ENCODE measurements at regions not wholly inside any gene's neighbourhood (a gene's known extent, or its start where the extent isn't known, plus 50 kb on each side); places are given as distances from the start of the nearest gene placed in this dataset.

- no peak for DNase-seq (ENCODE audit: extremely low spot score)
- 71% methylated on average over 2 of the region's 2 CpGs for WGBS
- Histone ChIP-seq H3K36me3 (ENCODE audit: insufficient read depth) (no peaks in the 10 kb centered on the region), H3K27ac (ENCODE audit: low read depth) (no peak overlapping the region), H3K4me3 (ENCODE audit: low read depth, low read length) (no peak overlapping the region), H3K4me1 (ENCODE audit: insufficient read depth) (no peaks in the 10 kb centered on the region)
These were observed 246.9 kb upstream of the DACH1 start for GRCh38 chr13:72113931-72114330.

DNA sequence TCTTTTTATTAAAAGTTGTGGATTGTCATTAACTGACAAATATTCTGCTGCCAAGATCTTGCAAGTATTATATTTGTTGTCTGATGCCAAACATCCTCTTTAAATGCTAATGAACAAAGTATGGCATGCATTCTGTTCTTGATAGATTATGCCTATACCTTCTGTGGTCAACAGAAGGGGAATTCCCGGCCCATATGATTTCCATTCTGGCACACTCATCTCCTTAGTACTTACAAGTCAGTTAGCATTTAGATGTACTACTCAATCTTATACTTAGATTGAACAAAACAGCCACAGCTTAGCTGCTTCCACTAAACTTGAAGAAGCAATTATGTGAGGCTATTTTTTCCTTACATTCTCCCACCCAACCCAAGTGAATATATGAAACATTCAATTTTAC is 246.1 kb upstream of the DACH1 start:
- WGBS, result 88% methylated on average over 1 of the region's 1 CpG
- no peak for DNase-seq (ENCODE audit: extremely low spot score)
- H3K4me3 ChIP-seq (ENCODE audit: low read depth, low read length), result no peak overlapping the region
- H3K4me1 ChIP-seq (ENCODE audit: insufficient read depth), result no peaks in the 10 kb centered on the region
- no peaks in the 10 kb centered on the region for H3K36me3 ChIP-seq (ENCODE audit: insufficient read depth)
- no peak overlapping the region for H3K27ac ChIP-seq (ENCODE audit: low read depth)

- Histone ChIP-seq H3K27ac (ENCODE audit: low read depth) (no peak overlapping the region), H3K4me1 (ENCODE audit: insufficient read depth) (no peaks in the 10 kb centered on the region), H3K36me3 (ENCODE audit: insufficient read depth) (no peaks in the 10 kb centered on the region), H3K4me3 (ENCODE audit: low read depth, low read length) (no peak overlapping the region)
- 89% methylated on average over 2 of the region's 2 CpGs for WGBS
- DNase-seq (ENCODE audit: extremely low spot score), result no peak
These were observed 245.2 kb upstream of the DACH1 start for GRCh38 chr13:72112216-72112615.

DNA sequence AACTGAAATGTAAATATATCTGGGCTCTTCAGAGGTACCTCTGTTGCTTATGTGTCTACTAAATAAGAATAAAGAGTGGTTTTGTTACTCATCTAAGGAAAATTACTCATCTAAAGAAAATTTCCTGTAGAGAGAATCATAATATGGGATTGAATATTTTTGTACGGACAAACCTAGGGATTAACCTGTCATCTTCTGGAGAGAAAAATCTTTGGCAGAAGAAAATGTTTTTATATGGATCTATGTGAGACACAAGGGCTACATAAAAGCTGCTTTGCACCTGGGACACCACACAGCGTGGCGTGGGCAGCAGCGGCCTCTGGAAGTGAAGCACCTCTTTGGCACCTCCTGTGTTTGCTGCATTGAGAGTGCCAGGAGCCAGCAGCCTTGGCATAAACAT is 242.9 kb upstream of the DACH1 start:
- no peaks in the 10 kb centered on the region for H3K4me1 ChIP-seq (ENCODE audit: insufficient read depth)
- H3K27ac ChIP-seq (ENCODE audit: low read depth), result no peak overlapping the region
- H3K4me3 ChIP-seq (ENCODE audit: low read depth, low read length), result no peak overlapping the region
- DNase-seq (ENCODE audit: extremely low spot score), result no peak
- H3K36me3 ChIP-seq (ENCODE audit: insufficient read depth), result no peaks in the 10 kb centered on the region
- WGBS, result 71% methylated on average over 4 of the region's 4 CpGs

- DNase-seq (ENCODE audit: extremely low spot score), result no peak
- Histone ChIP-seq H3K4me1 (ENCODE audit: insufficient read depth) (no peaks in the 10 kb centered on the region), H3K36me3 (ENCODE audit: insufficient read depth) (no peaks in the 10 kb centered on the region), H3K27ac (ENCODE audit: low read depth) (no peak overlapping the region), H3K4me3 (ENCODE audit: low read depth, low read length) (no peak overlapping the region)
- 86% methylated on average over 1 of the region's 1 CpG for WGBS
These were observed 237.7 kb upstream of the DACH1 start for GRCh38 chr13:72104656-72105180.

- Histone ChIP-seq H3K4me1 (ENCODE audit: insufficient read depth) (no peaks in the 10 kb centered on the region), H3K4me3 (ENCODE audit: low read depth, low read length) (no peak overlapping the region), H3K36me3 (ENCODE audit: insufficient read depth) (no peaks in the 10 kb centered on the region), H3K27ac (ENCODE audit: low read depth) (no peak overlapping the region)
- WGBS, result 73% methylated on average over 3 of the region's 3 CpGs
- DNase-seq (ENCODE audit: extremely low spot score), result no peak
These were observed 234.9 kb upstream of the DACH1 start for GRCh38 chr13:72101768-72102400.

DNA sequence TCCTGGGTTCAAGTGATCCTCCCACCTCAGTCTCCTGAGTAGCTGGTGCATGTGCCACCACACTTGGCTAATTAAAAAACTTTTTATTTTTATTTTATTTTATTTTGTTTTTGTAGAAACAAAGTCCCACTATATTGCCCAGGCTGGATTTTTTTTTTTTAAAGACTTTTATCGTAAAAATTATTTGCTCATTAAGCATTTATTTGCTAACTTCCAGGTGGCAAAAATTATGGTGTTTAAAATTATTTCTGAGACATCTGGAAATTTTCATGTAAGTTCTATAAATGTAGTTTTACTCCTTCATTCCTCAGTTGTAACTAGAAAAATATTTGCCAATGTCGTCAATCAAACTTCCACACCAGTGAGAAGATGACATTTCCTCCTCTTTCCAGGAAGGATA is 233.3 kb upstream of the DACH1 start:
- WGBS, result 49% methylated on average over 2 of the region's 2 CpGs
- no peak overlapping the region for H3K27ac ChIP-seq (ENCODE audit: low read depth)
- no peaks in the 10 kb centered on the region for H3K4me1 ChIP-seq (ENCODE audit: insufficient read depth)
- H3K36me3 ChIP-seq (ENCODE audit: insufficient read depth), result no peaks in the 10 kb centered on the region
- no peak for DNase-seq (ENCODE audit: extremely low spot score)
- no peak overlapping the region for H3K4me3 ChIP-seq (ENCODE audit: low read depth, low read length)

DNA sequence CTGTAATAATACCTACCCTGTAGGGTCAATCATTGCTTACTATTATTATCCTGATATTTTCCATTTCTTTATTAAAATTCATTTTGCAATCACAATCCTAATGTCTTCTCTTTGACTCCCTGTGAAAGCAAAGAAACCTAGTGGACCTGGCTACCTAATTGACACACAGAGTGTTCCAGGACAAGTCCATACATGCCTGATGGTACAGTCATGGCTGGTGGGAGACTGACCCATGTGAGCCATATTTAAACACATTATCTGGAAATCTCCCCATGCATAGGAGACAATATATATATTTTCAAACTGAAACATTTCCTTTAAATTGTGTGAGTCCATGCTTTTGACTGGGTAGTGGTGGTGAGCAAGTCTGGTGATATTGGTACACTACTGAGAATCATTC is 230.6 kb upstream of the DACH1 start:
- Histone ChIP-seq H3K4me3 (ENCODE audit: low read depth, low read length) (no peak overlapping the region), H3K36me3 (ENCODE audit: insufficient read depth) (no peaks in the 10 kb centered on the region), H3K27ac (ENCODE audit: low read depth) (no peak overlapping the region), H3K4me1 (ENCODE audit: insufficient read depth) (no peaks in the 10 kb centered on the region)
- DNase-seq (ENCODE audit: extremely low spot score), result no peak

- H3K4me3 ChIP-seq (ENCODE audit: low read depth, low read length), result no peak overlapping the region
- H3K27ac ChIP-seq (ENCODE audit: low read depth), result no peak overlapping the region
- DNase-seq (ENCODE audit: extremely low spot score), result no peak
- 93% methylated on average over 2 of the region's 2 CpGs for WGBS
- H3K4me1 ChIP-seq (ENCODE audit: insufficient read depth), result no peaks in the 10 kb centered on the region
- H3K36me3 ChIP-seq (ENCODE audit: insufficient read depth), result no peaks in the 10 kb centered on the region
These were observed 226.3 kb upstream of the DACH1 start for GRCh38 chr13:72093262-72093661.

GRCh38 chr13:72074663-72075062 is 207.7 kb upstream of the DACH1 start:
- H3K4me1 ChIP-seq (ENCODE audit: insufficient read depth), result no peaks in the 10 kb centered on the region
- H3K36me3 ChIP-seq (ENCODE audit: insufficient read depth), result no peaks in the 10 kb centered on the region
- H3K27ac ChIP-seq (ENCODE audit: low read depth), result no peak overlapping the region
- DNase-seq (ENCODE audit: extremely low spot score), result no peak
- H3K4me3 ChIP-seq (ENCODE audit: low read depth, low read length), result no peak overlapping the region
- WGBS, result 54% methylated on average over 3 of the region's 3 CpGs

DNA sequence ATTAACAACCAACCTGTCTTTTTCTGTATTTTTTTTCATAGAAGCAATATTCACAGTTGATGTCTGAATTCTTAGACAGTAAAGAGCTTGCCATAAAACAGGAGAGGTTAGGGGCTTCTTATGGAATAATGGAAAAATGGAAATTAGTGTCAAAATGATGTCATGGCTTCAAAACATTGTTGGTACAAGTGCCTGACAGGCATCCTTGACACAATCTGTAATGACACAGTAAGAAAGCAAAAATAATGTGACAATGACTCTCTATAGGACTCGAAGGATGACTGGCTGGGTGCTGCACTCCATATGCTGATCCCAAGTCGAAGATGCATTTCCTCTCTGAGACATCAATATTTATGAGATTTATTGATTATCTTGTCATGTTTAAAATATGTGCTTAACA is 205.3 kb upstream of the DACH1 start:
- Histone ChIP-seq H3K27ac (ENCODE audit: low read depth) (no peak overlapping the region), H3K36me3 (ENCODE audit: insufficient read depth) (no peaks in the 10 kb centered on the region), H3K4me1 (ENCODE audit: insufficient read depth) (no peaks in the 10 kb centered on the region), H3K4me3 (ENCODE audit: low read depth, low read length) (no peak overlapping the region)
- 70% methylated on average over 2 of the region's 2 CpGs for WGBS
- DNase-seq (ENCODE audit: extremely low spot score), result no peak

DNA sequence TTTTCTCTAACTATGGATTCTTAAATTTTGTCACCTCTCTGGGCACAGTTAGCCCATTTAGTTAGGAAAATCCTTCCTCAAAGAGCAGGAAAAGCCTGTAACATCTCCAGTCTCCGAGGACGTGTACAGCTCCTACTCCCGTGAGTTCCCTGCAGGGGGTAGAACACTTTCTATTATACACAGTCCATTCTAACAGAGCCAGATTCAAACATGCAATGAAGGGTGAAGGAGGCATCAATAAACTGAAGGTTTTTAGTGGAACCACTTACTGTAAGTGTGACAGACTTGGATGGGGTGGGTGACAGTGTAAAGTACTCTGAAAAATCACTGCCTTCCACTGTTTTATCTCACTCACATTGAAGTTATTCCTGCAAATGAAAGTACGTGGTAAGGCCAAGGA is 204.7 kb upstream of the DACH1 start:
- Histone ChIP-seq H3K27ac (ENCODE audit: low read depth) (no peak overlapping the region), H3K36me3 (ENCODE audit: insufficient read depth) (no peaks in the 10 kb centered on the region), H3K4me1 (ENCODE audit: insufficient read depth) (no peaks in the 10 kb centered on the region), H3K4me3 (ENCODE audit: low read depth, low read length) (no peak overlapping the region)
- WGBS, result 34% methylated on average over 4 of the region's 4 CpGs
- DNase-seq (ENCODE audit: extremely low spot score), result no peak

DNA sequence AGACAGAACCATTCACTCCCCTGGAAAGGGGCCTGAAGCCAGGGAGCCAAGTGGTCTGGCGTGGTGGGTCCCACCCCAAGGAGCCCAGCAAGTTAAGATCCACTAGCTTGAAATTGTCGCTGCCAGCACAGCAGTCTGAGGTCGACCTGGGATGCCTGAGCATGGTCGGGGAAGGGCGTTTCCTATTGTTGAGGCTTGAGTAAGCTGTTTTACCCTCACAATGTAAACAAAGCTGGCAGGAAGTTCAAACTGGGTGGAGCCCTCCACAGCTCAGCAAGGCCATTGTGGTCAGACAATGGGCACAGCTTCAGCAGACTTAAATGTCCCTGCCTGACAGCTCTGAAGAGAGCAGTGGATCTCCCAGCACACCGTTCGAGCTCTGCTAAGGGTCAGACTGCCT is 195.6 kb upstream of the DACH1 start:
- no peak for DNase-seq (ENCODE audit: extremely low spot score)
- Histone ChIP-seq H3K4me3 (ENCODE audit: low read depth, low read length) (no peak overlapping the region), H3K36me3 (ENCODE audit: insufficient read depth) (no peaks in the 10 kb centered on the region), H3K27ac (ENCODE audit: low read depth) (no peak overlapping the region), H3K4me1 (ENCODE audit: insufficient read depth) (no peaks in the 10 kb centered on the region)
- 59% methylated on average over 7 of the region's 7 CpGs for WGBS

DNA sequence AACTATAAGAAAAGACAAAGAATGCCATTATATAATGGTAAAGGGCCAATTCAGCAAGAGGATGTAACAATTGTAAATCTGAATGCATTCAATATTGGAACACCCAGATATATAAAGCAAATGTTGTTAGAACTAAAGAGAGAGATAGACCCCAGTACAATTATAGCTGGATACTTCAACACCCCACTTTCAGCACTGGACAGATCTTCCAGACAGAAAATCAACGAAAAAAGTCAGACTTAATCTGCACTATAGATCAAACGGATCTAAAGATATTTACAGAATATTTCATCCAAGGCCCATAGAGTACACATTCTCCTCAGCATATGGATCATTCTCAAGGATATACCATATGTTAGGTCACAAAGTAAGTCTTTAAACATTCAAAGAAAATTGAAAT is 194.6 kb upstream of the DACH1 start:
- Histone ChIP-seq H3K36me3 (ENCODE audit: insufficient read depth) (no peaks in the 10 kb centered on the region), H3K27ac (ENCODE audit: low read depth) (no peak overlapping the region), H3K4me3 (ENCODE audit: low read depth, low read length) (no peak overlapping the region), H3K4me1 (ENCODE audit: insufficient read depth) (no peaks in the 10 kb centered on the region)
- no peak for DNase-seq (ENCODE audit: extremely low spot score)
- 53% methylated on average over 2 of the region's 2 CpGs for WGBS

DNA sequence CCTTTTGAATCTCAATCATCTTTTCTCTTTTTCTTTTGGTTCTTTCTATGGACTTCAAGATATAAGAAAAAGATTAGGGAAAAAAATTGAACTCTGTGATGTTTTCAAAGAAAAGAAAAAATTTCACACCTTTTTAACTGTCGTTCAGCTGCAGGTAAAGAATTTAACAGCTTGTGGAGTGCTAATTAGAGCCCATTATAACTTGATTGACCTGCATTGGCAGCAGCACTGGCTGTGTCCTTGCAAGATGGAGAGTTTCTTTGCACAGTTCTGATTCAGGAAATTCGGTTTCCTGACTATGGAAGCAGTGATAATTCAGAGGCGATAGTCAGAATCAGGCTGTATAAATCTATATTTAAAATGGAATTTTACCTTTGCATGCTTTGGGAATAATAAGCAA is 183.2 kb upstream of the DACH1 start:
- Histone ChIP-seq H3K4me3 (ENCODE audit: low read depth, low read length) (no peak overlapping the region), H3K36me3 (ENCODE audit: insufficient read depth) (peaks cover 1% of the 10 kb centered on the region), H3K27ac (ENCODE audit: low read depth) (no peak overlapping the region), H3K4me1 (ENCODE audit: insufficient read depth) (no peaks in the 10 kb centered on the region)
- WGBS, result 46% methylated on average over 3 of the region's 3 CpGs
- no peak for DNase-seq (ENCODE audit: extremely low spot score)
